Thymus (tissue), 11 donors: ENCODE measurements at regions not wholly inside any gene's neighbourhood (a gene's known extent, or its start where the extent isn't known, plus 50 kb on each side); places are given as distances from the start of the nearest gene placed in this dataset.

Experiments
- DNase-seq, 9 donors: peaks; one replicate each; pipeline ENCODE4 v3.0.0-alpha.2; 2013; ENCODE audit warnings: low spot score in 9 of 9, low read depth in 6 of 9, missing footprints in 1 of 9
- H3K27ac ChIP-seq, 2 donors: one replicate each; pipeline ENCODE4 v1.5.1; 2013; ENCODE audit warnings: control low read depth in 1 of 2, low read depth in 1 of 2, low read length in 1 of 2, mild to moderate bottlenecking in 1 of 2, moderate library complexity in 1 of 2
- H3K27me3 ChIP-seq, 2 donors: one replicate each; pipeline ENCODE4 v1.5.1; 2013; ENCODE audit warnings: low read length in 1 of 2; ENCODE audit not compliant: control insufficient read depth in 2 of 2, insufficient read depth in 1 of 2
- H3K36me3 ChIP-seq, 2 donors: one replicate each; pipeline ENCODE4 v1.5.1; 2013; ENCODE audit warnings: low read length in 1 of 2, mild to moderate bottlenecking in 1 of 2, moderate library complexity in 1 of 2; ENCODE audit not compliant: control insufficient read depth in 2 of 2, insufficient read depth in 2 of 2
- H3K4me1 ChIP-seq, 2 donors: one replicate each; pipeline ENCODE4 v1.5.1; 2013; ENCODE audit warnings: low read length in 2 of 2; ENCODE audit not compliant: control insufficient read depth in 2 of 2, insufficient read depth in 2 of 2
- H3K4me3 ChIP-seq, 2 donors: one replicate each; pipeline ENCODE4 v1.5.1; 2013; ENCODE audit warnings: low read length in 2 of 2, control low read depth in 1 of 2, mild to moderate bottlenecking in 1 of 2
- H3K9me3 ChIP-seq, 2 donors: one replicate each; pipeline ENCODE4 v1.5.1; 2013; ENCODE audit warnings: low read length in 1 of 2, mild to moderate bottlenecking in 1 of 2; ENCODE audit not compliant: control insufficient read depth in 2 of 2, insufficient read depth in 1 of 2
- WGBS: extraction: QIAGEN DNeasy Blood & Tissue Kit; methylation state at CpG from one replicate; pipeline ENCODE4 v1.1.7; 2013; 5-methylcytosine and 5-hydroxymethylcytosine counted together
- donor health status: healthy.

GRCh38 chr20:20803011-20803410 is 90.6 kb upstream of the RALGAPA2 start:
- no peaks in the 10 kb centered on the region for H3K36me3 ChIP-seq
- no peak for DNase-seq
- no peaks in the 10 kb centered on the region for H3K27me3 ChIP-seq
- no peak overlapping the region for H3K4me3 ChIP-seq
- no peaks in the 10 kb centered on the region for H3K4me1 ChIP-seq
- H3K27ac ChIP-seq, result no peak overlapping the region
- 95% methylated on average over 3 of the region's 3 CpGs for WGBS
- no peaks in the 10 kb centered on the region for H3K9me3 ChIP-seq

- Histone ChIP-seq H3K4me1 (no peaks in the 10 kb centered on the region), H3K9me3 (no peaks in the 10 kb centered on the region), H3K4me3 (no peak overlapping the region), H3K27ac (no peak overlapping the region), H3K36me3 (no peaks in the 10 kb centered on the region), H3K27me3 (no peaks in the 10 kb centered on the region)
- DNase-seq, result no peak
- WGBS, result 95% methylated on average over 3 of the region's 3 CpGs
Observed at GRCh38 chr20:20802328-20802727, 89.9 kb upstream of the RALGAPA2 start.

GRCh38 chr20:20799716-20800312 is 87.4 kb upstream of the RALGAPA2 start:
- Histone ChIP-seq H3K36me3 (no peaks in the 10 kb centered on the region), H3K27me3 (no peaks in the 10 kb centered on the region), H3K9me3 (no peaks in the 10 kb centered on the region), H3K4me3 (no peak overlapping the region), H3K4me1 (no peaks in the 10 kb centered on the region), H3K27ac (no peak overlapping the region)
- WGBS, result 94% methylated on average over 6 of the region's 6 CpGs
- DNase-seq, result no peak

- DNase-seq, result no peak
- no peak overlapping the region for H3K27ac ChIP-seq
- WGBS, result 94% methylated on average over 14 of the region's 14 CpGs
- no peaks in the 10 kb centered on the region for H3K9me3 ChIP-seq
- H3K27me3 ChIP-seq, result no peaks in the 10 kb centered on the region
- no peaks in the 10 kb centered on the region for H3K36me3 ChIP-seq
- no peaks in the 10 kb centered on the region for H3K4me1 ChIP-seq
- no peak overlapping the region for H3K4me3 ChIP-seq
Observed at GRCh38 chr20:20797521-20798310, 85.3 kb upstream of the RALGAPA2 start.

GRCh38 chr20:20796766-20797440 is 84.5 kb upstream of the RALGAPA2 start:
- H3K4me1 ChIP-seq, result no peaks in the 10 kb centered on the region
- H3K9me3 ChIP-seq, result no peaks in the 10 kb centered on the region
- no peaks in the 10 kb centered on the region for H3K27me3 ChIP-seq
- no peaks in the 10 kb centered on the region for H3K36me3 ChIP-seq
- no peak overlapping the region for H3K27ac ChIP-seq
- DNase-seq, result no peak
- H3K4me3 ChIP-seq, result no peak overlapping the region
- 97% methylated on average over 18 of the region's 18 CpGs for WGBS

GRCh38 chr20:20795721-20796120 is 83.3 kb upstream of the RALGAPA2 start:
- no peaks in the 10 kb centered on the region for H3K27me3 ChIP-seq
- no peak for DNase-seq
- WGBS, result 92% methylated on average over 5 of the region's 5 CpGs
- H3K9me3 ChIP-seq, result no peaks in the 10 kb centered on the region
- H3K27ac ChIP-seq, result no peak overlapping the region
- no peaks in the 10 kb centered on the region for H3K4me1 ChIP-seq
- H3K4me3 ChIP-seq, result no peak overlapping the region
- no peaks in the 10 kb centered on the region for H3K36me3 ChIP-seq

GRCh38 chr20:20795119-20795518 is 82.7 kb upstream of the RALGAPA2 start:
- H3K4me3 ChIP-seq, result no peak overlapping the region
- DNase-seq, result no peak
- 87% methylated on average over 3 of the region's 3 CpGs for WGBS
- H3K9me3 ChIP-seq, result no peaks in the 10 kb centered on the region
- no peaks in the 10 kb centered on the region for H3K27me3 ChIP-seq
- H3K4me1 ChIP-seq, result no peaks in the 10 kb centered on the region
- no peaks in the 10 kb centered on the region for H3K36me3 ChIP-seq
- H3K27ac ChIP-seq, result no peak overlapping the region

GRCh38 chr20:20793591-20793990 is 81.1 kb upstream of the RALGAPA2 start:
- no peaks in the 10 kb centered on the region for H3K27me3 ChIP-seq
- no peak overlapping the region for H3K4me3 ChIP-seq
- no peaks in the 10 kb centered on the region for H3K36me3 ChIP-seq
- no peaks in the 10 kb centered on the region for H3K4me1 ChIP-seq
- WGBS, result 89% methylated on average over 2 of the region's 2 CpGs
- H3K27ac ChIP-seq, result no peak overlapping the region
- no peak for DNase-seq
- H3K9me3 ChIP-seq, result no peaks in the 10 kb centered on the region
